ENCODE measurements at regions not wholly inside any gene's neighbourhood (a gene's known extent, or its start where the extent isn't known, plus 50 kb on each side); places are given as distances from the start of the nearest gene placed in this dataset.

DNA sequence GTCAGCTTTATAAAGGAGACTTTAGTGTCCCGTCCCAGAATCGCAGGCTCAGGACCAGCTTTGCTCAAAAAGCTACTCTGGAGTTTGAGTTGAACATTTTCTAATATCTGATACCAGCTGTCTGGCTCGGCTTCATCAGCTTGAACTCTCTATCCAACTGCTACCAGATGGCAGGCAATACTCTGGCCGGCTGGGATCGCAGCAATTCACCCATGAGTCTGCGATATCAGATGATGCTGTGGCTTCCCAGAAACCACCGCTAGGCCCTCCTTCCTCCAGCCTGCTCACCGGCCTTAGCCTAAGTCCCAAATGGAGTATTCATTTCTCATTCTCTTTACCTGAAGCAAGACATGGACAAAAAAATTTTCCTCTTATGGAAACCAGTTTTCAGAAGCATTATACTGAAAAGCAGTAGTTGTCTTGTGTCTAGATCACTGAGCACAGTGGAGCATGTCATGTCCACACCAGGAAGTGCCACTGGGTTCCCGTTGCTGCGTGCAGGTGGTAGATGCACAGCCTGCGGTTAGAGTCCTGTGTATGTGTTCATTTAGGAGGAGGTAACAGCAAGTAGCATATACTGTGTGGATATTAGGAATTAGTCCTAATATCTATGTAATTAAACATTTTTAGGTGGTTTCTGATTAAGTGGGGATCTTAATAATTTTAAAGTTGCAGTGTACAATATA is 162.0 kb upstream of the SOX11 start:
- no peak for DNase-seq (ENCODE audit: low read depth, low spot score)

DNA sequence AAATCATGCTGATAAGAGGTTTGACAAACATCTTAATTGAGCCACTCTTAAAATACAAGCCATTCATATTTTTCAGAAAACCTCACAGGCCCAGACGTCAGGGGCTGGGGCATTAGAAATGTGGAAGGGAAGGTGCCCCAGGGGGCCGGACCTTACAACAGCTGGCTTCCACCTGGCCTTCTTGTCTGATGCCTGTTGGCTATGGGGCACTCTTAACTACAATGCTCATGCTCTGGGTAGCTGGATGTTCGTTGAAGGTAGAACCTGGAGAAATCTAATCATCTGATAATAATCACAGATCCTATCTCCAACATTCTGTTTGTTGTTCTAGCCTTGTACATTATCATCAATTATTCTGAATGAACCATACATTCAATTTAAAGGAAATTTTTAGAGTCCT is 156.9 kb upstream of the SOX11 start:
- DNase-seq (ENCODE audit: low read depth, low spot score): no peak

DNA sequence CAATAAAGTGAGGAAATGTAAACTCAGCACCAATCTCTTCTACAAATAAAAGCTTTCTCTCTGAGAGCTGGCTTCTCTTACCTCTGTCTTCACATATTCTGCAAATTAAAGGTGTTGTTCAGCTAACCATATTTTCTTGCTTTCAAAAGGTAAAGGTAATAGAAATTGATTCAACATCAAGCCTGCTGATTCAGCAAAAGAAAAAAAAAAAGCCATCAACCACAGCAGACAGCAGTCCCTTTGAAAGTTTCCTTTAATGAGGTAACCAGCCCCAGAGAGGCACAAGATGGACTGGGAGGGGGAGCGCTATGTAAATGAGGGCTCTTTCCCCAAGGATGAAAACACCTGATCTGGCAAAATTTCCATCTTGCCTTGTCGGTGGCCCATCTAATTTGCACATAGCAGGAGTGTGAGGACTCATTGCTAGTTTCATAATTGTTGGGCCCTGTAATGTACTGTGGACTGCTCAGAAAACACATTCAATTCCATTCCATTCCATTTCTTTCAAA is 154.9 kb upstream of the SOX11 start:
- DNase-seq (ENCODE audit: low read depth, low spot score): no peak

DNA sequence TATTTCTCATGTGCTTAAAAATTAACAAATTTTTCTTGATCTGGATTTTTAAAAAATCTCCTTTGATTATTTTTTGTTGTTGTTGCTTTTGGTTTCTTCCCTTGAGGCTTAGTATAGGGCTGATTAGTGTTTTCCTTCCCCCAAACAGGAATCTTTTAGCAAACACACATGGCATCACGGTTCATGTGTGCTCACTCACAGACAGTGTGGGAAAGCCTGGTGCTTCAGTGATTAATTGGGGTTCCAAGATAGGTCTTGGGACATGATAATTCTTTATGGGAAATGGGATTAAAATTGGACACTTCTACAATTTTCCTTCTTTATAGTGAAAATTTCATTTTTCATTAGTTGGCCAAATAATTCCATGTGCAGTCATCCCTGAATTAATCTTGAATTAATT is 153.9 kb upstream of the SOX11 start:
- no peak for DNase-seq (ENCODE audit: low read depth, low spot score)

DNA sequence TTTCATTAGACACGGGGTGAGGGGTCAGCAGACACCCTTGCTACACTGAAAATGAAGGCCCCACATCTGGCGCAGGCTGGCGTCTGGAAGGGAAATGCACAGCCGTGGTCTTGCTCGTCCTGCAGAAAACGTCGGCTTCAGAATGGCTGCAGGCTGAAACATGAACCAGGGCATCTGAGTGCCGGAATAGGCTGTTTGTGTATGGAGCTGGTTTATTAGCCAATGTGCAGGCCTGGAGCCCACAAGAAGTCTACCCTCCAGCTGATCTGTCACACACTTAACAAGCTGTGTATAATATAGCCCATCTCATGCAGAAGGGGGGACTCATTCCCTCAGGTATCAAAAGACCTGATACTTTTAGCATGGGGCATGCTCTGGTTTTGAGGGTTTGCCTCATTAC is 153.4 kb upstream of the SOX11 start:
- no peak for DNase-seq (ENCODE audit: low read depth, low spot score)

DNA sequence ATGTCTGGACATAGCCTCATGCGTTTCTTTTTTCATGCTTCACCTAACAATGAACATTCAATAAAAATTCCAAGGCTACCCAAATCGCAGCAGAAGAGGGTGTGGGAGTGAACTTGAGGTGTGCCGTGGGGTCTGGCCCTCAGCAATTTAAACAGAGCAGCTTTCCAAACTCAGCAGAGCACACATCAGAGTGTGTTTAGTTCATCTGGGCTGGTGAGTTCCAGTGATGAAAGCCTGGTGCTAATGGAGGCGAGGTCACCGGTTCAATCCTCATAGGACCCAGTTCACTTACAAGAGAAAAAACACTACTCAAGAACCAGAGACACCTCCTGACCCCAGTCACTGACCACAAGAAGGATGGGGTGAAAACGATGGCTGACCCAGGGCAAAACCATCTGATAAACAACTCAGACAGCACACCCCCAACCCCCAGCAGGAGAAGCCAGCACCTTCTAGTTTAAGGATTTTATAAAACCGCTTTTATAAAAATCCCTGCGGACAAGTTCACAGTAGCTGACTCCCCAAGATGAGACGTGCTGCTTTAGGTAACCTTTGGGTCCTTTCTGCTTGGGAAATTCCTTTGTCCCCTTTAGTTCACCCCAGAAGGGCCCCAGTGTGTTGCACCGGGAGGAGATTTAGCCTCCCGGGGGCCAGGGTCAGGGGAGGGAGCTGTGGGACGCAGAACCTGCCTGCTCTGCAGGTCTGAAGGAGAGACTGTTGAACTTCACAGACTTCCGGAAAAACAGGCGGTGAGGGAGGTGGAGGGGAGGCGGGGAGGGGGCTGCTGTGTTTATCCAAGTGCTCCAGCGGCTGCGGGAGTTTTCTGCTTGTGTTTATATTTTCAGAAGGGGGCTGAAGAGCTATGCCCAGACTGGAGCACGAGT is 152.7 kb upstream of the SOX11 start:
- no peak for DNase-seq (ENCODE audit: low read depth, low spot score)

DNA sequence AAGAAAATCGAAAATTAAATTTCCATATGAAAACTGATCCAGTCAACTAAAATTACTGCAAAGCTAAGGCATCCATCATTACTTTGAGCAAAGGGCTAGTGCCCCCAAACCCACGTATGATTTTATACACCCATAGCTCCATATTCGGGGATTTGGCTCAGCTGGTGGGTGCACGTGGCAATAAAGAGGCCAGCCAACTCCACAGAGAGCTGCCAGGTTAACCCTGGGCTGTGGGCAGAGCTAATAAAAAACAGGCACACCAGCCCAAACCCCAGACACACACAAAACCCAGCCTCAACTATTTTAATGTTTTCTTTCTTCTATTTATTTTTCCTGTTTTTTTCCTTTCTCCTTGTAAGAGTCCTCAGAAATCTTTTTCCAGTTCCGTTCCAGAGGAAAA is 151.3 kb upstream of the SOX11 start:
- DNase-seq (ENCODE audit: low read depth, low spot score): no peak

DNA sequence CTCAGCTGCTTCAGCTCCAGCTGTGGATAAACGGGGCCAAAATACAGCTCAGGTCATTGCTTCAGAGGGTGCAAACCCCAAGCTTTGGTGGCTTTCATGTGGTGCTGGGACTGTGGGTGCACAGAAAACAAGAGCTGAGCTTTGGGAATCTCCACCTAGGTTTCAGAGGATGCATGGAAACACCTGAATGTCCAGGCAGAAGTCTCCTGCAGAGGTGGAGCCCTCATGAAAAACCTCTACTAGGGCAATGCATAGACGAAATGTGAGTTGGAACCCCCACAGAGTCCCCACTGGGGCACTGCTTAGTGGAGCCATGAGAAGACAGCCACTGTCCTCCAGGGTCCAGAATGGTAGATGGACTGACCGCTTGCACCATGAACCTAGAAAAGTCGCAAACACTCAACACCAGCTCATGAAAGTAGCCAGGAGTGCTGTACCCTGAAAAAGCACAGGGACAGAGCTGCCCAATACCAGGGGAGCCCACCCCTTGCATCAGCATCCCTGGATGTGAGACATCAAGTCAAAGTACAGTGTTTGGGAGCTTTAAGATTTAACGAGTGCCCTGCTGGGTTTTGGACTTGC is 147.9 kb upstream of the SOX11 start:
- no peak for DNase-seq (ENCODE audit: low read depth, low spot score)

DNA sequence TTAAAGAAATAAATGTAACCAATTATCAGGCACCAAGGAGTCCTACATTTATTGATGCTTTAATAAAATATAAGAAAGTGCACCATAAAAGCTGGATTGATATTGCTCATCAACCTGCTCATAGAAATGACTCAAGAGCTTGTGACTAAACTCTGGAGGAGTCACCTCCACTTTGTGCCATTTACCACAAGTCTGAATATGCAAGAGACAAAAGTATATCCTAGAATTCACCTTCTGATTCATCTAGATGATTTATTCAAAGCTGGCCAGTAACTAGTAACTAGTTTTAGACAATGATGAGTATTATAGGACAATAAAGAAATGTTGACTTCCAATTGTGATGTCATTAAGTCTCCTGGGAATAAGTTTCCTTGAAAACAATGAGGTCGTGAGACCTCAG is 146.0 kb upstream of the SOX11 start:
- no peak for DNase-seq (ENCODE audit: low read depth, low spot score)

DNA sequence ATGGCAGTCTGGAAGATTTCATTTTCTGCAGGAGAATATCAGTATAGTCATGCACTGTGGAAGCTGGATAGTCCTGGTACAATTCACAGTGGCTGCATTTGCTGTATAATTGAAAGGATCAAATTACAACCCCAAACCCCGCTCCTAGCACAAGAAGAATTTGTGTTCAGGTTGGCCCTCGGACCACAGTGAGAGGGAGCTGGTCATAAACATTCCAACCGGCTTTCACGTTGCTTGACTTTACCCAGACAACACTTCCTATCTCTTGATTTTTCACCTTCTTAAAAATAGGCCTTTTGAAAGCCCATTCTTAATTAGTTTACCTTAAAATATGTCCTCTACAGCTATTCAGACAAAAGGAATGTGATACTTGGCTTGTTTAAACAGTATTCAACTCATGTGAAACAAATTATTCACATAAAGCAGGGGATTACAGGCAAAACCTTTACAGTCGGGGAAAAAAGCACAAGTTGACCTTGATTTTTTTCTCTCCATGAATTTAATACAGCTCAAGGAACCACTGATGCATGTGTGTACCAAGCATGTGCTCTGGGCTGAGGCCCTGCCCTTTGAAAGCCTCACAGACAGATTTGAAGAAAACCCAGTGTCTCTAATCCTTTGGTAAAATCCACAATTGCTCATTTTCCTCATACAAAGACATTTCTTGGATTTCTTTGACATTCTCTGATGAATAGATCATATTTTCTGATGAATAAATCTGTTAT is 143.0 kb upstream of the SOX11 start:
- no peak for DNase-seq (ENCODE audit: low read depth, low spot score)

DNA sequence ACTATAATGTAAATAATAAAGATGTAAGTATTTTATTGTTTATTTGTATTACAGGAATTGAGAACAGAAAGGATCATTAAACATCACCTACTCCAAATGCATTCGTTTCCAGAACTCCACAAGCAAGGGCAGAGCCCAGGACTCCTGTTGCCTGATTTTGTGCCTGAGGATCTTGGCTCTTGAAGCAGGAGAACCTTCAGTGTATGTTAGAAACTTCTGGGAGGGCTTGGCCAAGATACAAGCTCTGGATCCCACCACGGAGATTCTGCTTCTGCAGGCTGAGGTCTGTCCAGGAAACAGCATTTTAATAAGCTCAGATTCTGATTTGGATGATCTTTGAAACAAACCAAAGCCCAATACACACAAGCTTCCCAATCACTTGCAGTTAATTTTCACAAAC is 142.4 kb upstream of the SOX11 start:
- DNase-seq (ENCODE audit: low read depth, low spot score): no peak

DNA sequence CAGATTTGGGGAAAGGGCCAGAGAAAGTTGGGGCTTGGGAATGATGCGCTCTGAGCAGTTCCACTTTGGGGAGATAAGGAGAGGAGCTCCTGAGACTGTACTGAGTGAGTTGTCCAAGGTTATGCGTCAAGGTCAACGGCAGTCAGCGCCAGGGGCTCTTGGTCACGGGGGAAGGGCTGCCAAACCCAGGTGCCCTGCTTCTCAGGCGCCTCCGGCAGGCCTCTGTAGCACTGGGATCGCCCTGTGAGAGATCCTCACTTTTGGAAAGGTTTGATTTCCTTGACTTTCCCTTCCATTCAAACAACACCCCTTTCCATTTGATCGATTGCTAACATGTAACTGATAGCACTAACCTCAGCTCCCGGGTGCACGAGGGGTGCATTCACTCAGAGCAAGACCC is 136.5 kb upstream of the SOX11 start:
- DNase-seq (ENCODE audit: low read depth, low spot score): no peak

DNA sequence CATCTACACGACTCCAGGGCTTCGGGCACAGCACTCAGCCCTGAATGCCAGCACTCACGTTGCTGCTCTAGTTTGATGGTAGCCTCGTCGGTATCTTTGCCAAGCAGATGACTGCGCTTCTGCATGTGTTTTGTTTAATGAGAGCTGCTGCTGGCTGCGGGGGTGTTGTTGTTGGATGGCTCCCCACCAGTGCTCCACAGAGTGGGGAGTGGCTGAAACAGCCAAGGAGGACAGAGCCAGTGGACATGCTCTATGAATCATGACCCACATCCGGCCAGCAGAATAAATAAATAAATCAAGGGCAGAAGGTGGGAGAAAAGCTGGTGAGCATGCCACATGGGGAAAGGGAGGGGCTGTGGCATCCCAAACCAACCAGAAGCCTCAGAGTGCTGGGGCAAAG is 131.2 kb upstream of the SOX11 start:
- no peak for DNase-seq (ENCODE audit: low read depth, low spot score)

DNA sequence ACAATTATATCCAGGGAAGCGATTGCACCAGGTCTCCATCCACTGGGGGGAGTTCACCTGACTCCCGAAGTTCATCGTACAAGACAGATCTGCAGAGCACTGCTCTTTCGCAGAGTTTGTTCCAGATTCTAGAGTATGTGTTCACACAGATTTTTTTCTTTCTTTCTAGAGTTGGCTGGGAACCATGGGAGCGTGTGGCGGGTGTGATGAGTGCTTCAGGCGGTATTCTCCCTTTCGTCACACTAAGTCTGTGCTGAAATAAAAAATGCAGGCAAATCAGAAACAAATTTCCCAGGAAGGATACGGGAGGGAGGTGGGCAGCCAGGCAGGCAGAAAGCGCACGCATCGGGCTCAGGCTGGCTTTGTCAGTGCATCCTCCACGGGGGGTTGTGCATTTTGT is 129.8 kb upstream of the SOX11 start:
- DNase-seq (ENCODE audit: low read depth, low spot score): no peak

DNA sequence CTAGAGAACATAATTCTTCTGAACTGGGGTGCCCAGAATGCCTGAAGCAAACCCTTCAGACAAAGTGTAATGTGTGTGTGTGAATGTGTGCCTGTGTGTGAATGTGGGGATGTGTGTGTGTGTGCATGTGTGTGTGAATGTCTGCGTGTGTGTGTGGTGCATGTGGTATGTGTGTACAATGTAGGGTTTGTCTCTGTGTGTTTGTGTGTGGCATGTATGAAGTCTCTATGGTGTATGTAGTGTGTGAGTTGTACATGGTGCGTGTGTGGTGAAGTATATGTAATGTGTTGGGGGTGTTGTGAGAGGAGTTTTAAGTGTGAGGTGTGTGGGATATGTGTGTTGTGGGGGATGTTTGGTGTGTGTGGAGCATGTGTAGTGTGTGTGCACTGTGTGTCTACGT is 129.3 kb upstream of the SOX11 start:
- DNase-seq (ENCODE audit: low read depth, low spot score): no peak

DNA sequence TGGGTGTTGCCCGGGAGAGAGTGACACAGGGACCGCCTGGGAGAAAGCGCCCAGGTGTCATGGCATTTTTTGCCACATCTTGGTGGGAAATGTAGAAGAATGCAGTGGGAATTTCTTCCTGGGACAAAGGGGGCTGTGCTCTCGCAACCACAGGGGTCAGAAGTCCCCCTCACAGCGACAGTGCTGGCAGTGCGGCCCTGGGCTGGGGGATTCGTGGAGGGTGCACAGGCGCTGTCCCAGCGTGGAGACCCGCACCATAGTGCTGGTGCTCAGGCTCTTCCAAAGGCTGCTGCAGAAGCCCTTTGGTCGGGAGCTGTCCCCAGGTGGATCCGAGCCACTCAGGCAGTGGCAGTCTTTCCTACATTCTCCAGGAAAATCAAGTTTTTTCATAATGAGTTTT is 128.8 kb upstream of the SOX11 start:
- DNase-seq (ENCODE audit: low read depth, low spot score): no peak

DNA sequence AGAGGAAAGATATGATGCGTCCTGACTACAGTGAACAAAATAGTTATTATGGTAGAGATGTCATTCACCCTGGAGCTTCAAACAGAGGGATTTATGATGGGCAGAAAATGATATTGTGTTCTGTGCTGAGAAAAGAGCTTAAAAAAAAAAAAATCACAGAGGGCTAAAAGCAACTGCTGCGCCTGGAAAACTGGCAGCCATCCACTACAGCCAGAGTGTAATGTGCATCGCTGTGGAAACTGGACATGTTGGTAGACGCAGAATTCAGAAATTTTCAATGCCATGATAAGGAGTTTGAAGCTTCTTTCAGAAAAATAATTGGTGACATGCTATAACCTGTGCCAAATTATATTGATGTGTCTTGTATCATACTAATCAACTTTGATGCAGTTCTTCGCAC is 122.9 kb upstream of the SOX11 start:
- DNase-seq (ENCODE audit: low read depth, low spot score): no peak

DNA sequence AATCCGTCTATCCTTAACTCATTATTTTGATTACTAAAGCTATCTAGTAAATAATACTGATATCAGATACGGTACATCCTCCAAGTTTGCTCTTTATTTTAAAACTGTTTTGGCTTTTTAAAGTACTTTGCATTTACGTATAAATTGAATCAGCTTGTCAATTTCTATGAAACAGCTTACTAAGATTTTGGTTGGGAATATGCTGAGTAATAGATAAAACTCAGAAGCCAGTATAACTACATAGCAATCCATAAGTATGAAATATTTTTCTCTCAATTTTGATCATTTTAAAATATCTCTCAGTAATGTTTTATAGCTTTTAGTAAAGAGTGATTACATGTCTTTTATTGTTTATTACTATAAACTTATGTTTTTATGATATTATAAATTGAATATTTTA is 116.2 kb upstream of the SOX11 start:
- no peak for DNase-seq (ENCODE audit: low read depth, low spot score)

DNA sequence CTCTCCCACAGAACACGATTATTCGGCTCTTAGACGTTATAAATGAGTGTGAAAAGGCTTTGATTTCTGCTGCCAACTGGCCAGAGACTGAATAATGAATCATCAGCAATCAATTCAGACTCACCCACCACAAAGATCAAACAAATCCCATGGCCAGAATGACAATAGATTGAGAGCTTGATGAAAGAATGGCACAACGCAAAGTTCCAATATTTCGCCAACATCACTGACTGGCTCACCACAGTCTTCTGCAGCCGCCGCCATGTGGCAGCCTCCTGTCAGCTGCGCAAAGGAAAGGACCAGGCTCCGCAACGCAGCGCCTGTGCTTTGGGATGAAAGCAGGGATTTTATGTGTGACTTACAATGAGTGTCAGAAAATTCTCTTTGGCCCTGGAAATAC is 104.4 kb upstream of the SOX11 start:
- DNase-seq (ENCODE audit: low read depth, low spot score): no peak

DNA sequence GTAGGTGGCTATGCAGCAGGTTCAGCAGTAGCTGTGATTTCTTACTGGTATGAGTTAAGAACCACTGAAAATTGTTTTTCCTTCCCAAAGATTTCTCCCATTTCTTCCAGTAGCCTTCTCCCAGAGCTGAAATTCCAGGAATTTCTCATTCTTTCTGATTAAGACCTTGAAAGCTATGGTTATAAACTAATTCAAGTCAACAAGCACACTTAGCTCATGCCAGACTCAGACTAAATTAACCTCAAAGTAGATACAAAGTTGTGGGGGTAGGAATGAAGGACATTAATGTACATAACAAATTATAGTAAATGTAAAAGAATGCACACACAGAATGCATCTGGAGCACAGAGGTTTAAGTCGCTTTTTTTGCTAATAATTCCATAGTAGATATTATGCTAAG is 103.6 kb upstream of the SOX11 start:
- DNase-seq (ENCODE audit: low read depth, low spot score): no peak

DNA sequence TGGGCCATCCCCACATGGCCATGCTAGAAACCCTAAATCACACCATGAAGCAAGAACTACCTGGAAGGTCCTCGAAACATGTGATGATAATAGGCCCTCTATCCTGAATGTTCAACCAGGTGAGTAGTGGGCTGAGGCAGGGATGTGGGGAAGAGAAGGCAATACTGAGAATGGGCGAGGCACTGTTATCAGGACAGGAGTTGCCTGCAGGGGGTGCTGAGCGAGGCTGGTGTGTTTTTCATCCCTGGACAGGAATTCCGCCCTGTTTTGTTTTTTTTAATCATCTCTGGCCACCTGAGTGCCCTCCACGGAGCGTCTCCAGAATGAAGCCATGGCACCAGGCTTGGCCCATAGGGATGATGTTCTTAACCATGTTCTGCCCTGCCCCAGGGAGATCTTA is 103.0 kb upstream of the SOX11 start:
- DNase-seq (ENCODE audit: low read depth, low spot score): no peak

DNA sequence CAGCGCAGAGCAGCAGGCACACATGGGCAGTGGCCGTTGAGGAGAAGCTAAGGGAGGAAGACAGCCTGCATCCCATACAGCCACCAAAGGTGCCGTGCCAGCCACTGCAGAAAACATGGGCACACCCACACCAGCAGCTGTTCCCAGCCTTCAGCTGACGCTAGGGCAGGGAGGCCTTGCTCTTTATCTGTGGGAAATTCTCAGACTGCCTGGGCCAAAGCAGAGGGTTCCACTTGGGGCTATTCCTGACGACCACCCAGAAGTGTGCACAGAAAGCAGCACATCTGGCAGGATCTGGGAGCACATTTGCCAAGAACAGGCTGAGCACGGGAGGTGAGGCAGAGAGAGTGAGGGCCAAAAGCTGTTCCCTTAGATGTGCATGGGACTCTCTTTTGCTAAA is 101.3 kb upstream of the SOX11 start:
- DNase-seq (ENCODE audit: low read depth, low spot score): no peak

Measured in iPS DF 19.7 (cell line).